IMR-90 (cell line): ENCODE measurements at regions not wholly inside any gene's neighbourhood (a gene's known extent, or its start where the extent isn't known, plus 50 kb on each side); places are given as distances from the start of the nearest gene placed in this dataset.

Experiments used
- ATAC-seq: fragments of 200-7000 bp; cut with Tn5 transposase; 2 replicates; pipeline ENCODE4 v1.9.1; 2020; ENCODE audit warnings: low read depth, mild to moderate bottlenecking, moderate library complexity
- BruUV-seq: library from RNA; stranded (reverse); fragments of 400-500 nt; replicated peaks from 2 replicates; lab custom pipeline; 2021; lab: Mats Ljungman, UMichigan
- CTCF ChIA-PET: fragments of 300-600 bp; formaldehyde crosslinking; extraction: SDS; loops from one replicate; lab custom pipeline; 2021; ENCODE audit warnings: antibody characterized with exemption; lab: Yijun Ruan, JAX
- POLR2A ChIA-PET: fragments of 300-600 bp; sonication (Branson Sonifier 250); formaldehyde crosslinking; loops from one replicate; lab custom pipeline; 2022; ENCODE audit warnings: antibody characterized with exemption; ENCODE audit not compliant: unreplicated experiment; lab: Charles Lee
- DNase-seq: peaks from one replicate; pipeline ENCODE4 v3.0.0; 2013
- H2AFZ ChIP-seq: replicated peaks from 2 replicates; pipeline ENCODE3; 2013; ENCODE audit warnings: low read length, mild to moderate bottlenecking; ENCODE audit not compliant: poor library complexity
- H2AK5ac ChIP-seq: 2 replicates; pipeline ENCODE4 v1.6.1; 2013; ENCODE audit warnings: low read depth, low read length, inconsistent platforms
- H2AK9ac ChIP-seq: replicated peaks from 2 replicates; pipeline ENCODE3; 2013; ENCODE audit warnings: mild to moderate bottlenecking, low read depth, low read length, moderate library complexity; ENCODE audit not compliant: poor library complexity
- H2BK120ac ChIP-seq: 2 replicates; pipeline ENCODE4 v1.6.1; 2013; ENCODE audit warnings: low read depth, low read length, inconsistent platforms
- H2BK15ac ChIP-seq: 3 replicates; pipeline ENCODE4 v1.6.1; 2013; ENCODE audit warnings: low read depth, low read length, inconsistent platforms
- H2BK20ac ChIP-seq: 2 replicates; pipeline ENCODE4 v1.6.1; 2013; ENCODE audit warnings: low read depth, mild to moderate bottlenecking, inconsistent platforms, low read length, moderate library complexity
- H2BK5ac ChIP-seq: 2 replicates; pipeline ENCODE4 v1.6.1; 2013; ENCODE audit warnings: mild to moderate bottlenecking, low read depth, low read length, inconsistent platforms; ENCODE audit not compliant: poor library complexity, severe bottlenecking
- H3K14ac ChIP-seq: replicated peaks from 2 replicates; pipeline ENCODE4 v1.6.1; 2013; ENCODE audit warnings: low read depth, low read length, inconsistent platforms
- H3K18ac ChIP-seq: 2 replicates; pipeline ENCODE4 v1.6.1; 2013; ENCODE audit warnings: low read depth, low read length, control low read depth
- H3K23ac ChIP-seq: 2 replicates; pipeline ENCODE4 v1.6.1; 2013; ENCODE audit warnings: low read depth, low read length, inconsistent platforms
- H3K27ac ChIP-seq: 2 replicates; pipeline ENCODE4 v1.5.1; 2013; ENCODE audit warnings: mild to moderate bottlenecking, control low read depth, low read length; ENCODE audit not compliant: insufficient read depth
- H3K27me3 ChIP-seq: 2 replicates; pipeline ENCODE4 v1.6.1; 2013; ENCODE audit warnings: low read length; ENCODE audit not compliant: control insufficient read depth, insufficient read depth
- H3K36me3 ChIP-seq: 2 replicates; pipeline ENCODE4 v1.6.1; 2013; ENCODE audit warnings: low read length, mixed read lengths; ENCODE audit not compliant: control insufficient read depth, insufficient read depth
- H3K4ac ChIP-seq: 2 replicates; pipeline ENCODE4 v1.6.1; 2013; ENCODE audit warnings: low read depth, low read length, inconsistent platforms
- H3K4me1 ChIP-seq: 2 replicates; pipeline ENCODE4 v1.6.1; 2013; ENCODE audit warnings: low read length, mixed read lengths; ENCODE audit not compliant: control insufficient read depth, insufficient read depth
- H3K4me2 ChIP-seq: 2 replicates; pipeline ENCODE4 v1.6.1; 2013; ENCODE audit warnings: low read depth, mild to moderate bottlenecking, control low read depth, low read length, moderate library complexity
- H3K4me3 ChIP-seq: 2 replicates; pipeline ENCODE4 v1.5.1; 2013; ENCODE audit warnings: low read depth, mild to moderate bottlenecking, control low read depth, low read length, moderate library complexity; ENCODE audit not compliant: insufficient read depth
- H3K56ac ChIP-seq: 2 replicates; pipeline ENCODE4 v1.6.1; 2013; ENCODE audit warnings: low read length, inconsistent platforms; ENCODE audit not compliant: insufficient read depth; ENCODE audit errors: extremely low read depth
- H3K79me1 ChIP-seq, 2 experiments: 2 replicates each; pipeline ENCODE4 v1.6.1; 2013; ENCODE audit warnings: low read length in 2 of 2, inconsistent platforms in 1 of 2, low read depth in 1 of 2
- H3K9ac ChIP-seq: 2 replicates; pipeline ENCODE4 v1.6.1; 2013; ENCODE audit warnings: low read depth, low read length, control low read depth
- H3K9me1 ChIP-seq: 2 replicates; pipeline ENCODE4 v1.6.1; 2013; ENCODE audit warnings: low read length, inconsistent platforms; ENCODE audit not compliant: insufficient read depth
- H3K9me3 ChIP-seq: 2 replicates; pipeline ENCODE4 v1.6.1; 2013; ENCODE audit warnings: low read length; ENCODE audit not compliant: control insufficient read depth, insufficient read depth
- H4K20me1 ChIP-seq: 2 replicates; pipeline ENCODE4 v1.6.1; 2013; ENCODE audit warnings: low read length, inconsistent platforms; ENCODE audit not compliant: insufficient read depth
- H4K5ac ChIP-seq: 2 replicates; pipeline ENCODE4 v1.6.1; 2013; ENCODE audit warnings: mild to moderate bottlenecking, low read depth, low read length, control low read depth
- H4K8ac ChIP-seq, 2 experiments: 2 replicates each; pipeline ENCODE4 v1.6.1; 2013; ENCODE audit warnings: low read depth in 2 of 2, low read length in 2 of 2, control low read depth in 1 of 2, inconsistent platforms in 1 of 2
- H4K91ac ChIP-seq: 2 replicates; pipeline ENCODE4 v1.6.1; 2013; ENCODE audit warnings: low read depth, low read length, inconsistent platforms; ENCODE audit not compliant: insufficient read depth
- BHLHE40 ChIP-seq: fragments of 150-350 bp; IDR thresholded peaks from 2 replicates; pipeline ENCODE4 v1.6.1; 2016; ENCODE audit warnings: mild to moderate bottlenecking, low read depth, low read length
- CEBPB ChIP-seq: IDR thresholded peaks from 2 replicates; pipeline ENCODE4 v1.6.1; 2012; ENCODE audit warnings: low read depth, low read length, improper control_type of control experiment
- CHD1 ChIP-seq: IDR thresholded peaks from 2 replicates; pipeline ENCODE4 v1.6.1; 2012; ENCODE audit warnings: low read depth, low read length, improper control_type of control experiment
- CTCF ChIP-seq: conservative IDR thresholded peaks from 2 replicates; pipeline ENCODE4 v1.5.1; 2012; ENCODE audit warnings: mild to moderate bottlenecking, low read depth, low read length, improper control_type of control experiment
- ELK1 ChIP-seq: fragments of 150-350 bp; IDR thresholded peaks from 2 replicates; pipeline ENCODE4 v1.6.1; 2016; ENCODE audit warnings: low read depth, mild to moderate bottlenecking, low read length, moderate library complexity, borderline replicate concordance
- FOS ChIP-seq: fragments of 150-350 bp; IDR thresholded peaks from 2 replicates; pipeline ENCODE4 v1.6.1; 2016; ENCODE audit warnings: low read depth, low read length
- MAFK ChIP-seq: IDR thresholded peaks from 2 replicates; pipeline ENCODE4 v1.6.1; 2012; ENCODE audit warnings: low read depth, low read length, improper control_type of control experiment
- MAZ ChIP-seq: IDR thresholded peaks from 2 replicates; pipeline ENCODE4 v1.6.1; 2012; ENCODE audit warnings: low read depth, mild to moderate bottlenecking, low read length, improper control_type of control experiment, moderate library complexity, borderline replicate concordance
- MXI1 ChIP-seq: IDR thresholded peaks from 2 replicates; pipeline ENCODE4 v1.6.1; 2012; ENCODE audit warnings: low read depth, mild to moderate bottlenecking, low read length, moderate library complexity, borderline replicate concordance
- NFE2L2 ChIP-seq: fragments of 150-350 bp; IDR thresholded peaks from 2 replicates; pipeline ENCODE4 v1.6.1; 2016; ENCODE audit warnings: low read depth, mild to moderate bottlenecking, low read length
- POLR2A ChIP-seq: IDR thresholded peaks from 2 replicates; pipeline ENCODE4 v1.6.1; 2012; ENCODE audit warnings: mild to moderate bottlenecking, low read depth, low read length
- RAD21 ChIP-seq: IDR thresholded peaks from 2 replicates; pipeline ENCODE4 v1.6.1; 2012; ENCODE audit warnings: low read length, improper control_type of control experiment
- RCOR1 ChIP-seq: IDR thresholded peaks from 2 replicates; pipeline ENCODE4 v1.6.1; 2012; ENCODE audit warnings: mild to moderate bottlenecking, low read length, improper control_type of control experiment; ENCODE audit not compliant: insufficient replicate concordance
- RFX5 ChIP-seq: IDR thresholded peaks from 2 replicates; pipeline ENCODE4 v1.8.0; 2012; ENCODE audit warnings: low read depth, mild to moderate bottlenecking, low read length, moderate library complexity
- SMC3 ChIP-seq: fragments of 150-350 bp; IDR thresholded peaks from 2 replicates; pipeline ENCODE4 v1.6.1; 2016; ENCODE audit warnings: low read depth, mild to moderate bottlenecking, antibody characterized with exemption, low read length, moderate library complexity
- USF2 ChIP-seq: fragments of 150-350 bp; IDR thresholded peaks from 2 replicates; pipeline ENCODE4 v1.6.1; 2017; ENCODE audit warnings: mild to moderate bottlenecking, antibody characterized with exemption, low read length, low read depth
- dilution Hi-C: fragments of 300-500 bp; cut with HindIII; formaldehyde crosslinking; loops from one replicate; pipeline ENCODE4 v1.14.3; 2018; ENCODE audit warnings: low sequenced_read_pairs; ENCODE audit not compliant: unreplicated experiment
- in situ Hi-C: fragments of 300-500 bp; cut with MboI; formaldehyde crosslinking; loops from 3 replicates; pipeline ENCODE4 v1.14.3; 2019; ENCODE audit warnings: low sequenced_read_pairs, inconsistent platforms, mixed read lengths
- intact Hi-C: fragments of 100-400 bp; cut with micrococcal nuclease; formaldehyde crosslinking; loops from 2 replicates; pipeline ENCODE4 v1.10.0; 2022

DNA sequence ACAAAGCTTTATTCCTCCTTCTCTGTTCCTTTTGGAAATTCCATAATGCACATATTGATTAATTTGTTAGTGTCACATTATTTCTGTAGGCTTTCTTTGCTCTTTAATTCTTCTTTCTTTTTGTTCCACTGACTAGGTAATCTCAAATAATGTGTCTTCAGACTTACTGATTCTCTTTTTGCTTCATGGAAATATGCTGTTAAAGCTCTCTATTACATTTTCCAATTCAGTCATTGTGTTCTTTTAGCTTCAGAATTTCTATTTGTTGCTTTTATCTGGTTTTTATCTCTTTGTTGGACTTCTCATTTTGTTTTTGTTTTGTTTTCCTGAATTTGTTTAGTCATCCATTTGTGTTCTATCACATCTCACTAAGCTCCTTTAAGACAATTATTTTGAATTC is 147.0 kb upstream of the EOMES start:
- H2AK5ac ChIP-seq = no peak overlapping the region
- no peak overlapping the region for H3K27ac ChIP-seq
- H2BK20ac ChIP-seq = no peak overlapping the region
- no peak overlapping the region for H3K23ac ChIP-seq
- intact Hi-C loops = no loop called here
- no peak overlapping the region for H3K56ac ChIP-seq
- H2AK9ac ChIP-seq = no peak overlapping the region
- dilution Hi-C loops = no loop called here
- POLR2A ChIA-PET = no interaction called here
- H3K4me3 ChIP-seq = no peak overlapping the region
- H3K27me3 ChIP-seq = no peaks in the 10 kb centered on the region
- H3K14ac ChIP-seq = no peak overlapping the region
- H4K20me1 ChIP-seq = no peaks in the 10 kb centered on the region
- no peak overlapping the region for H4K91ac ChIP-seq
- H2AFZ ChIP-seq = no peak overlapping the region
- H3K4me1 ChIP-seq = no peaks in the 10 kb centered on the region
- no peaks in the 10 kb centered on the region for H3K36me3 ChIP-seq
- BruUV-seq = no TSS peak
- in situ Hi-C loops = no loop called here
- no peak overlapping the region for H3K4me2 ChIP-seq
- CTCF ChIA-PET = no interaction called here
- no peaks in the 10 kb centered on the region for H3K9me1 ChIP-seq
- DNase-seq = no peak
- no peak overlapping the region for H2BK120ac ChIP-seq
- no peak overlapping the region for H4K5ac ChIP-seq
- H3K18ac ChIP-seq = no peak overlapping the region
- no peak overlapping the region for H2BK5ac ChIP-seq
- H2BK15ac ChIP-seq = no peak overlapping the region
- no peak overlapping the region for H4K8ac ChIP-seq
- no peak overlapping the region for H3K9ac ChIP-seq
- no peaks in the 10 kb centered on the region for H3K9me3 ChIP-seq
- H3K4ac ChIP-seq = no peak overlapping the region
- ATAC-seq = no peak
- TF ChIP-seq MAFK = no peak
- no peak for TF ChIP-seq CEBPB
- TF ChIP-seq MAZ = no peak
- no peak for TF ChIP-seq RAD21
- no peak for TF ChIP-seq CHD1
- no peak for TF ChIP-seq POLR2A
- no peak for TF ChIP-seq BHLHE40
- no peak for TF ChIP-seq RFX5
- TF ChIP-seq SMC3 = no peak
- no peak for TF ChIP-seq FOS
- no peak for TF ChIP-seq MXI1
- TF ChIP-seq CTCF = no peak
- no peak for TF ChIP-seq ELK1
- no peak for TF ChIP-seq NFE2L2
- TF ChIP-seq USF2 = no peak
- TF ChIP-seq RCOR1 = no peak
- H3K79me1 ChIP-seq = no peaks in the 10 kb centered on the region
